ENCODE measurements at regions not wholly inside any gene's neighbourhood (a gene's known extent, or its start where the extent isn't known, plus 50 kb on each side); places are given as distances from the start of the nearest gene placed in this dataset.

DNA sequence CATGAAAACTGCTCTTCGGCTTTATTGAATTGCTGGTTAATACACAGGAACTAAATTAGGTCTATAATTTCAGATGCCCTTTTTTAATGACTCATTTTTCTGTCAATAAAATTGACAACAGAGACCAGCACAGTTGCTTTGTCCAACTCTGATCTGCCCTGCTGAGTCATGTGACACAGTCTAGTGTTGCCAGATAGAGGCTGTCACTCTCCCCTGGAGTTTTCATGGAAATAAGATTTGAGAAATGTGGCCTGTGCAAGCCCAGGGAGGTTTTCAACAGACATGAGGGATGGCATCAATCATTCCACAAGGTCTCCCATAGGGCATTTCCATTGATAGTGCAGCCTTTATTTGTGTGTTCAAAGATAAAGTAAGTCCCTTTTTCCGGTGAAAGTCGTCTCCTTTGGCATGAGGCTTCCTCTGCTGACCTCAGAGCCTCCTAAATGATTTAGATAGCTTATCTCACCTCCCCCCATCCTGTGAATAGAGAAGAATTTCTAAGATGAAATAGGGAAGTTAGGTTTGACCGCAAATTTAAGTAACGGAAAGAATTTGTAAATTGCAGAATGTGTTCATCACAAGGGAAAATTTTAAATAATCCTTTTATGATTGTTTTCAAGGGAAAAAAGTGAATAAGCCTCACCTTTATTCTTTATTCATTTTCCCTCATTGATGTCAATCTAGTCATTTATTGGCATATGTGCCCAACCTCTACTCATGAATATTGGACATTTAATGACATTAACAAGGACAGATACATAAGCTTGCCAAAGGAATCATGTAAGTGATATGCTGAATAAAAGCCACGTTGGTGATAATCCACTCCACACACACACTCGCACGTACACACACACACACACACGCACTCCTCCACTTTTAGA, 277.7 kb downstream of the ADGB start:
- H3K4me1 ChIP-seq = no peaks in the 10 kb centered on the region
- H3K9me3 ChIP-seq = no peaks in the 10 kb centered on the region
- H3K27ac ChIP-seq = no peak overlapping the region
- DNase-seq = no peak
- no peak overlapping the region for H3K4me3 ChIP-seq
- H3K36me3 ChIP-seq = no peaks in the 10 kb centered on the region
- H3K27me3 ChIP-seq = no peaks in the 10 kb centered on the region
- intact Hi-C loops (cut with DNase I; ENCODE audit: low total_unique reads) = no loop called here
- TF ChIP-seq POLR2A (IDR thresholded peaks at IDR 0.05) = no peak
- TF ChIP-seq, protein P1, sequence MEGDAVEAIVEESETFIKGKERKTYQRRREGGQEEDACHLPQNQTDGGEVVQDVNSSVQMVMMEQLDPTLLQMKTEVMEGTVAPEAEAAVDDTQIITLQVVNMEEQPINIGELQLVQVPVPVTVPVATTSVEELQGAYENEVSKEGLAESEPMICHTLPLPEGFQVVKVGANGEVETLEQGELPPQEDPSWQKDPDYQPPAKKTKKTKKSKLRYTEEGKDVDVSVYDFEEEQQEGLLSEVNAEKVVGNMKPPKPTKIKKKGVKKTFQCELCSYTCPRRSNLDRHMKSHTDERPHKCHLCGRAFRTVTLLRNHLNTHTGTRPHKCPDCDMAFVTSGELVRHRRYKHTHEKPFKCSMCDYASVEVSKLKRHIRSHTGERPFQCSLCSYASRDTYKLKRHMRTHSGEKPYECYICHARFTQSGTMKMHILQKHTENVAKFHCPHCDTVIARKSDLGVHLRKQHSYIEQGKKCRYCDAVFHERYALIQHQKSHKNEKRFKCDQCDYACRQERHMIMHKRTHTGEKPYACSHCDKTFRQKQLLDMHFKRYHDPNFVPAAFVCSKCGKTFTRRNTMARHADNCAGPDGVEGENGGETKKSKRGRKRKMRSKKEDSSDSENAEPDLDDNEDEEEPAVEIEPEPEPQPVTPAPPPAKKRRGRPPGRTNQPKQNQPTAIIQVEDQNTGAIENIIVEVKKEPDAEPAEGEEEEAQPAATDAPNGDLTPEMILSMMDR (IDR thresholded peaks at IDR 0.05) = no peak

DNA sequence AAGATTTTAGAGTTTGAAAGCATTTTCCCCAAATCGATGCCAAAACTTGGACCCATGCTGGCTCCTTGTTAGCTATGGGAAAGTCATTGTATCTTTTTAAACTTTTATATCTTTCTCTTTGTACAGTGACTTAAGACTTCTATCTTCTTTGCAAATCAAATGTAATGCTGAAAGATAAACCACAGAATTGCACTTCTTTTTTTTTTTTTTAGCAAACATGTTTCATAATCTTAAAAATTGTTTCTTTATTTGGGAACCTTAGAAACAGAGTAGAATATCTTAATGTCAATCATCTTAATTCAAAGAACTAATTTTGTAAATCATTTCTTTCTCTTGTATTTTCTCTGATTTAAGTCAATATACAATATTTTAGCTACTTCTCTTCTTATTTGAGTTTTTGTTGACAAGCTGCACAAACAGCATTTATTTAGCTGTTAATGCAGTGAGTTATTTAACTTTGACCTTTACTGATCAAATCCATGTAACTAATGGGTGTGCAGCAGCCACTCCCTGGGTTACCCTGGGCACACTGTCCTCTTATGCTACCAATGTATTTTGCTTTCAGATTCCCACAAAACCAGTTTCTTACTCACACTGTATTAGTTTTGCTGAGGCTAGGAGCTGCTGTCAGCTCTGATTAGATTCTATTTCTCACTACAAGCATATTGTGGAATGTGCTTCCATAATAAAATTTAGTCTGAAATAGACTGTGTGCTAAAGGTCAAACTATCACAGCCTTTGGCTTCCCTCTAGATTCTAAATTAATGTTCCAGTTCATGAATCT, 279.6 kb downstream of the ADGB start:
- no peaks in the 10 kb centered on the region for H3K9me3 ChIP-seq
- DNase-seq = no peak
- no peaks in the 10 kb centered on the region for H3K4me1 ChIP-seq
- TF ChIP-seq, protein P1 (IDR thresholded peaks at IDR 0.05) = no peak
- no peak for TF ChIP-seq POLR2A (IDR thresholded peaks at IDR 0.05)
- intact Hi-C loops (cut with DNase I; ENCODE audit: low total_unique reads) = no loop called here
- H3K4me3 ChIP-seq = no peak overlapping the region
- H3K27me3 ChIP-seq = no peaks in the 10 kb centered on the region
- H3K27ac ChIP-seq = no peak overlapping the region
- no peaks in the 10 kb centered on the region for H3K36me3 ChIP-seq

DNA sequence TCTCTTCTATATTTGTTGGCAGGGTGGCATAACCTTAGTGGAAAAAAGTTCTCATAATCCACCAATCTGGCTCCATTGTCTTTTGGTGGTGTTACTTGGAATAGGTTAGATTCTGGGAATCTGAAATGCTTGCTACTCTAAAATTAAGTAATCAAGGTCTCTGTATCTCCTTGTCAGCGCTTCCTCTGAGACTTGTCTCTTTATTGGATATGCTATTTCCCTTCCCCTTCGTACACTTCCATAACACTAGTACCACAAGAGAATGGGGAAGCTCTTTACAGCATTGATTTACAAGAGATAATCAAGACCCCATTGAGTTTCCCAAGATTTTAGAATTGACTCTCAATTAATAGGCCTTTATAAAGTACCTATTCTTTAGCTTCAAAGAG, 280.2 kb downstream of the ADGB start:
- DNase-seq = no peak
- intact Hi-C loops (cut with DNase I; ENCODE audit: low total_unique reads) = no loop called here
- no peaks in the 10 kb centered on the region for H3K36me3 ChIP-seq
- no peaks in the 10 kb centered on the region for H3K9me3 ChIP-seq
- H3K27me3 ChIP-seq = no peaks in the 10 kb centered on the region
- H3K4me1 ChIP-seq = no peaks in the 10 kb centered on the region
- H3K27ac ChIP-seq = no peak overlapping the region
- H3K4me3 ChIP-seq = no peak overlapping the region
- TF ChIP-seq, protein P1 (IDR thresholded peaks at IDR 0.05) = no peak
- no peak for TF ChIP-seq POLR2A (IDR thresholded peaks at IDR 0.05)

DNA sequence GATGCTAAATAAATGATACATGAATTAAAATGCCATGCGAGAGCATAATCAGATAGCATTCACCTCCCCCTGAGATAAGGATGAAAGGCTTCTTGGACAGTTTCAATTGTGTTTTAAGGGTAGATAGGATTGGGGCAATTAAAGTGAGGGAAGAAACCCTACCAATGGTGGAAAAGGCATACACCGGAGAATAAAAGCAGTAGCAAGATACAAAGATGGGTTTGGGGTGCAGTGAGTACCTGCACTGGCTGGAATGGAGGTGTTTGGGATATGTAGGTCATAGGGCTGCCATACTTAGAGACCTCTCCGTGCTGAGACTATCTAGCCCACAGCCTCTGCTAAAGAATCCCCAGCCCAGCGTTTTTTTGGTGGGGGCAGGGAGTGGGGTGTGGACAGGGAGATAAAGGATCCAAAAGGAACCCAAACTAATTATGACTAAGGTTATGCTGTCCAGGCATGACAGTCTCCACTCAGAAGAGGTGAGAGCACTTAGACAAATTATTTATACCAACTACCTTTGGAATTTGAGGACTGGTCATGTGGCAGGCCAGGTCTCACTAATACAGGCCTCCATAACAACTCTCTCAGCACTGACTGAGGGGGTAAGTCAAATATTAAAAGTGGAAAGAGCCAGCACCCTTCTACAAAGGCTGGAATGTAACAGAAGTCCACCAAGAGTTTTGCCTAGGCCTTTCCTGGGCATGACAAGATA, 280.8 kb downstream of the ADGB start:
- no peak for DNase-seq
- TF ChIP-seq, protein P1 (IDR thresholded peaks at IDR 0.05) = no peak
- no peak for TF ChIP-seq POLR2A (IDR thresholded peaks at IDR 0.05)
- no peaks in the 10 kb centered on the region for H3K9me3 ChIP-seq
- no peaks in the 10 kb centered on the region for H3K36me3 ChIP-seq
- H3K27me3 ChIP-seq = no peaks in the 10 kb centered on the region
- intact Hi-C loops (cut with DNase I; ENCODE audit: low total_unique reads) = no loop called here
- H3K4me3 ChIP-seq = no peak overlapping the region
- H3K4me1 ChIP-seq = no peaks in the 10 kb centered on the region
- H3K27ac ChIP-seq = no peak overlapping the region

Data from uterus (tissue), 3 donors.